Nephron progenitor cell (in vitro differentiated cells): ENCODE measurements at regions not wholly inside any gene's neighbourhood (a gene's known extent, or its start where the extent isn't known, plus 50 kb on each side); places are given as distances from the start of the nearest gene placed in this dataset.

Experiments used
- DNase-seq: peaks from one replicate; pipeline ENCODE4 v3.0.0; 2021
- H3K27ac Mint-ChIP-seq: 2 replicates; pipeline ENCODE4 v1.8.0; 2021; ENCODE audit warnings: mild to moderate bottlenecking, moderate library complexity, mixed read lengths
- H3K27me3 Mint-ChIP-seq: 2 replicates; pipeline ENCODE4 v1.8.0; 2021; ENCODE audit warnings: mild to moderate bottlenecking, low read depth, mixed read lengths; ENCODE audit not compliant: poor library complexity
- H3K36me3 Mint-ChIP-seq: 2 replicates; pipeline ENCODE4 v1.8.0; 2021; ENCODE audit warnings: low read depth, mixed read lengths
- H3K4me1 Mint-ChIP-seq: 2 replicates; pipeline ENCODE4 v1.8.0; 2021; ENCODE audit warnings: mixed read lengths
- H3K4me3 Mint-ChIP-seq: 2 replicates; pipeline ENCODE4 v1.8.0; 2021; ENCODE audit warnings: mild to moderate bottlenecking, moderate library complexity, mixed read lengths
- H3K9me3 Mint-ChIP-seq: 2 replicates; pipeline ENCODE4 v1.8.0; 2021; ENCODE audit warnings: mild to moderate bottlenecking, moderate library complexity, mixed read lengths
- CTCF ChIP-seq: fragments of 200-600 bp; sonication (generic); IDR thresholded peaks from 2 replicates; pipeline ENCODE4 v1.5.0; 2021; ENCODE audit warnings: antibody characterized with exemption

GRCh38 chr7:69412331-69413146 is 185.7 kb upstream of the AUTS2 start:
- Mint-ChIP-seq H3K27me3 (peaks cover 6% of the 10 kb centered on the region), H3K27ac (no peak overlapping the region), H3K9me3 (peaks cover 17% of the 10 kb centered on the region)

GRCh38 chr7:69414555-69414954 is 183.7 kb upstream of the AUTS2 start:
- no peak for TF ChIP-seq CTCF
- Mint-ChIP-seq H3K4me1 (peaks cover 28% of the 10 kb centered on the region), H3K27me3 (peaks cover 5% of the 10 kb centered on the region), H3K36me3 (peaks cover 5% of the 10 kb centered on the region), H3K4me3 (no peak overlapping the region), H3K9me3 (peaks cover 30% of the 10 kb centered on the region), H3K27ac (no peak overlapping the region)
- DNase-seq: no peak

More at GRCh38 chr7:69412331-69413146, 185.7 kb upstream of the AUTS2 start:
- no peak for DNase-seq
- Mint-ChIP-seq H3K36me3 (peaks cover under 1% of the 10 kb centered on the region), H3K4me1 (peaks cover 22% of the 10 kb centered on the region), H3K4me3 (no peak overlapping the region)
- no peak for TF ChIP-seq CTCF

- H3K4me1 Mint-ChIP-seq: peaks cover 12% of the 10 kb centered on the region
- DNase-seq: no peak
- H3K4me3 Mint-ChIP-seq: no peak overlapping the region
- peaks cover 13% of the 10 kb centered on the region for H3K27me3 Mint-ChIP-seq
- H3K27ac Mint-ChIP-seq: no peak overlapping the region
- peaks cover 30% of the 10 kb centered on the region for H3K9me3 Mint-ChIP-seq
- TF ChIP-seq CTCF: no peak
- peaks cover 5% of the 10 kb centered on the region for H3K36me3 Mint-ChIP-seq
These were observed 179.2 kb upstream of the AUTS2 start for GRCh38 chr7:69418869-69419670.

- Mint-ChIP-seq H3K27ac (no peak overlapping the region), H3K4me1 (peaks cover 12% of the 10 kb centered on the region), H3K9me3 (peaks cover 25% of the 10 kb centered on the region), H3K4me3 (no peak overlapping the region), H3K27me3 (peaks cover 20% of the 10 kb centered on the region), H3K36me3 (peaks cover 5% of the 10 kb centered on the region)
- no peak for DNase-seq
- TF ChIP-seq CTCF: no peak
These were observed 178.3 kb upstream of the AUTS2 start for GRCh38 chr7:69419934-69420333.

- Mint-ChIP-seq H3K27me3 (peaks cover 28% of the 10 kb centered on the region), H3K27ac (no peak overlapping the region), H3K36me3 (peaks cover 4% of the 10 kb centered on the region), H3K4me3 (no peak overlapping the region), H3K9me3 (peaks cover 12% of the 10 kb centered on the region), H3K4me1 (peaks cover 12% of the 10 kb centered on the region)
- no peak for DNase-seq
- no peak for TF ChIP-seq CTCF
These were observed 175.7 kb upstream of the AUTS2 start for GRCh38 chr7:69422574-69422985.
